ENCODE measurements at regions not wholly inside any gene's neighbourhood (a gene's known extent, or its start where the extent isn't known, plus 50 kb on each side); places are given as distances from the start of the nearest gene placed in this dataset.
"Not testable (repeated sequence)": the region's sequence is repeated elsewhere in the genome, so short reads cannot be mapped to it uniquely, and the experiment has no call there.

- no peak overlapping the region for H3K27ac ChIP-seq
- H3K4me1 ChIP-seq (replicated peaks): peaks cover 31% of the 10 kb centered on the region
- no peak overlapping the region for H3K4me3 ChIP-seq
- no peak for DNase-seq (ENCODE audit: low read depth in 1 of 2, low spot score in 2 of 2)
- no peaks in the 10 kb centered on the region for H3K27me3 ChIP-seq (replicated peaks)
- H3K9me3 ChIP-seq (replicated peaks): no peaks in the 10 kb centered on the region
- no peaks in the 10 kb centered on the region for H3K36me3 ChIP-seq
Observed at GRCh38 chr3:55156851-55157650, 229.2 kb upstream of the LRTM1 start.

DNA sequence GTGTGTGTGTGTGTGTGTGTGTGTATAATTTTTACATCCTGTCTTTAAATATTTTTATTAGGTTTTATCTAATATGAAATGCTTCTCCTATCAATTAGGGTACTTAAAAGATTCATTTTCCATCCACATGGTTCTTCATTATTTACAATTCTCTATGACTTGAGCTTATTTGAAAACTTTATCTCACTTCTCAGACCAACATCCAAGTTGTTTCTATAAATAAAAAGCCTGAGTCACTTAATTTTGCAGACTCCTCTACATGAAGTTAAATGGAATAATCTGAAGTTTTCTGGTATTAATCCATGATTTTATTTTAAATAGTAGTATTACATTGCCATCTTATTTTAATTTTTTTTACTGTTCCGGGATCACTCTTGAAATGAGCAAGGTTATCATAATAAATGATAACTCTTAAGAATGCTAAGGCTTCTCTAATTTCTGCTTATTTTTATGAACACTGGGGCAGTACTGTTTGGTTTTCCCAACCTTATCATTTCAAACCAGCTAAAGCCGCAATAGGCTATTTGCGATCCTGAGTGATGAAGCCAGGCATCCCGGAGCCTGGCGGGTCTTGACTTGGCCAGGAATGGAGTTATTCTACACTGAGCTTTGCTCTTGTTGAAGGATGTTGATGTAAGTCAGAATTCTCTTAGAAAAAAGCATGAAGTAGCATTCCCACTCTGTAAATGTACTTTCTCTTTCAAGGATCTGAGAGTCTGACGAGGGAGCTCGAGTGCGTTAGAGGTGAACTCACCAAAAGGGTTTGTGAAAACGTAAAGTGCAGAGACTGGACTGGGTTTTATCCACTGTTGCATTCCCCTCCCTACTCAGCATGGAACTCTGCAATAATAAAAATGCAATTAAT, 220.2 kb upstream of the LRTM1 start:
- Histone ChIP-seq H3K36me3 (no peaks in the 10 kb centered on the region), H3K4me3 (no peak overlapping the region), H3K9me3 (replicated peaks) (no peaks in the 10 kb centered on the region), H3K27ac (no peak overlapping the region), H3K4me1 (replicated peaks) (peaks cover 27% of the 10 kb centered on the region), H3K27me3 (replicated peaks) (no peaks in the 10 kb centered on the region)
- DNase-seq (ENCODE audit: low read depth in 1 of 2, low spot score in 2 of 2): no peak

GRCh38 chr3:55147406-55147805, 219.5 kb upstream of the LRTM1 start:
- H3K4me1 ChIP-seq (replicated peaks): peaks cover 28% of the 10 kb centered on the region
- H3K9me3 ChIP-seq (replicated peaks): no peaks in the 10 kb centered on the region
- DNase-seq (ENCODE audit: low read depth in 1 of 2, low spot score in 2 of 2): no peak
- H3K27ac ChIP-seq: no peak overlapping the region
- H3K36me3 ChIP-seq: no peaks in the 10 kb centered on the region
- H3K27me3 ChIP-seq (replicated peaks): no peaks in the 10 kb centered on the region
- no peak overlapping the region for H3K4me3 ChIP-seq

GRCh38 chr3:55146216-55146615, 218.4 kb upstream of the LRTM1 start:
- Histone ChIP-seq H3K4me1 (replicated peaks) (peaks cover 28% of the 10 kb centered on the region), H3K4me3 (no peak overlapping the region), H3K27me3 (replicated peaks) (no peaks in the 10 kb centered on the region), H3K9me3 (replicated peaks) (no peaks in the 10 kb centered on the region), H3K27ac (no peak overlapping the region), H3K36me3 (no peaks in the 10 kb centered on the region)
- DNase-seq (ENCODE audit: low read depth in 1 of 2, low spot score in 2 of 2): no peak

DNA sequence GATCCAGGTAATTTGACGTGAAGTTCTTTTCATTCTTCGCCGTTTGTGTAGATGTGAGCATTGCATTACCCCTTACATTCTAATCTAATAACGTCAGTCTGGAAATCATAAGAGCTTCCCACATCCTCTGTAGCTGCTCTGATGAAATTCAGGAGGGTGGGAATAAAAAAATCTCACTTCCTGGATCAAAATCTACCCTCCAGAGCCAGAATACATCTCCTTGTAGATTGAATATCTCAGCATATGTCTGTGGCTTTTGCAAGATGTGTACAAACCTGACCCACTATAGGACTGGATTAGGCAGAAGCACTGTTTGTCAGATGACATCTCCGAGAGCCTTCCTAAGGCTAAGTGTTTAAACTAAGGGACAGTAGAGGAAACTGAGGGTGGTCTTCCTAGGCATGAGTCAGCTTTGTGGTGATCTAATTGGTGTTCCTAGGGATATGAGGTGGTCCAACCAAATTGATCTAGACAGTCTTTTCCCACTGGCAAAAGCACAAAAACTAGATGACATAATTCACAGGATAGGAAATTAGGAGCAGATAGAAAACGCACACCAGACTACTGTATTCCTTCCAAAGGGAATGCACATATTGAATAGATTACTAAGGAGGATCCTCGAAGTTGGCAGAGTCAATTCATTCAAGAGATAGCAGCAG, 216.3 kb upstream of the LRTM1 start:
- Histone ChIP-seq H3K36me3 (no peaks in the 10 kb centered on the region), H3K9me3 (replicated peaks) (no peaks in the 10 kb centered on the region), H3K27me3 (replicated peaks) (no peaks in the 10 kb centered on the region), H3K27ac (peak overlapping the region; percentile 91), H3K4me1 (replicated peaks) (peaks cover 28% of the 10 kb centered on the region), H3K4me3 (no peak overlapping the region)
- peak; percentile 52 to 88 for DNase-seq (ENCODE audit: low read depth in 1 of 2, low spot score in 2 of 2)

DNA sequence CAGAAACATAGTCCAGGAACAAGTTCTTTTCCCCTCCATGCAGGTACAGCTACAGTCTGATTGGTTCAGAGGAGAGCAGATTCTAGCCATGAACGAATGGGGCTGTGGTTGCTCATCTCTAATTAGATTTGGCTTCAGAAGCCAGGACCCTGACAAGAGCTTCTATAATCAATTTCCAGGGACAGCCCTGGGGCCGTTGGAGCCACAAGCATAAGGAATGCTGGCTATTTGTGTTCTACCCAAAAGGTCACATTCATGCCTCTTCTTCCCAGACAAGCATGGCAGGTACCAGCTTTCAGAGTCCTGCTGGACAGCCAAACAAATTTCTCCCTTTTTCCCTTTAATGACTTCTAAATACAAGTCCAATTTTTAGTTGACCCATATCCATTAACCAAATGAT, 215.5 kb upstream of the LRTM1 start:
- peaks cover 28% of the 10 kb centered on the region for H3K4me1 ChIP-seq (replicated peaks)
- H3K27ac ChIP-seq: peak overlapping the region; percentile 91
- H3K9me3 ChIP-seq (replicated peaks): no peaks in the 10 kb centered on the region
- no peak for DNase-seq (ENCODE audit: low read depth in 1 of 2, low spot score in 2 of 2)
- H3K27me3 ChIP-seq (replicated peaks): no peaks in the 10 kb centered on the region
- no peaks in the 10 kb centered on the region for H3K36me3 ChIP-seq
- no peak overlapping the region for H3K4me3 ChIP-seq

DNA sequence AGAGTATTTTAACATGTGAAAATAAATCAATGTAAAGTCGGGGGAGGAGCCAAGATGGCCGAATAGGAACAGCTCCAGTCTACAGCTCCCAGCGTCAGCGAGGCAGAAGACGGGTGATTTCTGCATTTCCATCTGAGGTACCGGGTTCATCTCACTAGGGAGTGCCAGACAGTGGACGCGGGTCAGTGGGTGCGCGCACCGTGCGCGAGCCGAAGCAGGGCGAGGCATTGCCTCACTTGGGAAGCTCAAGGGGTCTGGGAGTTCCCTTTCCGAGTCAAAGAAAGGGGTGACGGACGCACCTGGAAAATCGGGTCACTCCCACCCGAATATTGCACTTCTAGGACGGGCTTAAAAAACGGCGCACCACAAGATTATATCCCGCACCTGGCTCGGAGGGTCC, 208.4 kb upstream of the LRTM1 start:
- H3K36me3 ChIP-seq; DNase-seq (ENCODE audit: low read depth in 1 of 2, low spot score in 2 of 2); H3K4me1 ChIP-seq (replicated peaks); H3K4me3 ChIP-seq; H3K27ac ChIP-seq; H3K27me3 ChIP-seq (replicated peaks); H3K9me3 ChIP-seq (replicated peaks): not testable (repeated sequence)

DNA sequence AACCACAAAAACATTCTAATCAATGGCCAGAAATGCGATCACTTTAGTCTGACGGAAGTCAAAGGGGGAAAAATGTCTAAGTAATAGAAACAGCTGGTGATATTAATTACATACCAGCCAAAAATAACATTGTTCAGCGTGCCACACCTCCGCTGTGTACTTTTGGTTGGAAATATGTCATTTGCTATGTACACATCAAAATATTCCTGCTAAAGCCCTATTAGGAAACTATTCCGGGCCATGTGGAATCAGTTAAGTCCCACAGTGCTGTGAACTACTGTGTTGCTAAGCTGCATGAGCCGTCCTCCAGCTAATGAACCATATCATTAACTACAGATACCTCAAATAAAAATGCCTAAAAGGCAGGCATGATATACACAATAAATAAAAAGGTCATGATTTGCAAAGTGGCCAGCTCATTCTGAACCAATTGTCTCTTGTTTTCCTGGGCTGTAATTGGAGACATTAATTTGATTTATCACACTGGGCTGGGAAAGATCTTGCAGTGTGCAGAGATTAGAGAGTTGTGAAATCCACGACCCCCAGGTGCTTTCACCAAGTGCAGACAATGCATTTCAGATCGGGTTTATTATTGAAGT, 200.5 kb upstream of the LRTM1 start:
- H3K27me3 ChIP-seq (replicated peaks): no peaks in the 10 kb centered on the region
- H3K36me3 ChIP-seq: no peaks in the 10 kb centered on the region
- peaks cover 12% of the 10 kb centered on the region for H3K4me1 ChIP-seq (replicated peaks)
- DNase-seq (ENCODE audit: low read depth in 1 of 2, low spot score in 2 of 2): peak in 1 of 2 experiments; percentile 18
- H3K9me3 ChIP-seq (replicated peaks): no peaks in the 10 kb centered on the region
- no peak overlapping the region for H3K4me3 ChIP-seq
- no peak overlapping the region for H3K27ac ChIP-seq

- no peak for DNase-seq (ENCODE audit: low read depth in 1 of 2, low spot score in 2 of 2)
- H3K27ac ChIP-seq: no peak overlapping the region
Observed at GRCh38 chr3:55127565-55127964, 199.7 kb upstream of the LRTM1 start.

GRCh38 chr3:55124371-55124770, 196.5 kb upstream of the LRTM1 start:
- peaks cover 12% of the 10 kb centered on the region for H3K4me1 ChIP-seq (replicated peaks)
- no peak overlapping the region for H3K4me3 ChIP-seq
- DNase-seq (ENCODE audit: low read depth in 1 of 2, low spot score in 2 of 2): no peak
- no peak overlapping the region for H3K27ac ChIP-seq
- H3K27me3 ChIP-seq (replicated peaks): no peaks in the 10 kb centered on the region
- no peaks in the 10 kb centered on the region for H3K9me3 ChIP-seq (replicated peaks)
- no peaks in the 10 kb centered on the region for H3K36me3 ChIP-seq

More at GRCh38 chr3:55127565-55127964, 199.7 kb upstream of the LRTM1 start:
- H3K9me3 ChIP-seq (replicated peaks): no peaks in the 10 kb centered on the region
- H3K27me3 ChIP-seq (replicated peaks): no peaks in the 10 kb centered on the region
- no peak overlapping the region for H3K4me3 ChIP-seq
- no peaks in the 10 kb centered on the region for H3K36me3 ChIP-seq
- H3K4me1 ChIP-seq (replicated peaks): peaks cover 12% of the 10 kb centered on the region

Measured in SJSA1 (cell line).